ENCODE measurements at regions not wholly inside any gene's neighbourhood (a gene's known extent, or its start where the extent isn't known, plus 50 kb on each side); places are given as distances from the start of the nearest gene placed in this dataset.

- TF ChIP-seq CTCF (IDR thresholded peaks at IDR 0.05; ENCODE audit: low read depth, low read length) (no peak), EZH2phosphoT487 (IDR thresholded peaks at IDR 0.05; ENCODE audit: low read depth) (no peak)
Measured at GRCh38 chr11:115085461-115086210, 407.3 kb downstream of the NXPE2 start.
